ENCODE measurements at regions not wholly inside any gene's neighbourhood (a gene's known extent, or its start where the extent isn't known, plus 50 kb on each side); places are given as distances from the start of the nearest gene placed in this dataset. TPM values are rescaled to one million over a fixed set of nuclear protein-coding genes. Genes with fewer than 3 reads are reported as not detected.

DNA sequence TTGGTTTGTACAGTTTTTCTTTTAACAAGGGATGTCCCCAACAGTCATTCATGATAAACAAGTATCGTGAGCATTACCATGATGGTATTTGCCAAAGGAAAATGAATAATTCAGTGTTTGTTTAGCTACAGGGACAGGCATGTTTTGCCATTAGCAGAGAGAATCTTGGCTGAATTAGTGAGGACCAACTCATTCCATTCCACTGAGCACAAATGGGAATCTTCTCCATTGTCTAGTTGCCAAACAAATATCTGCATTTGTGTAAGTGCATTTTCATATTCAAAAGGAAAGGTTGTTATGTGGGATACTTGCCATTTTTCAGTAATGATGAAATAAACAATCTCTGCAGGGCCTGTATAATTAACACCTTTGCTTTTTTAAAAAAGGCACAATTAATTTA lies 1762.6 kb downstream of the RPA4 start:
- no peak for TF ChIP-seq POLR2A (IDR thresholded peaks at IDR 0.05)
- TF ChIP-seq, protein P1, sequence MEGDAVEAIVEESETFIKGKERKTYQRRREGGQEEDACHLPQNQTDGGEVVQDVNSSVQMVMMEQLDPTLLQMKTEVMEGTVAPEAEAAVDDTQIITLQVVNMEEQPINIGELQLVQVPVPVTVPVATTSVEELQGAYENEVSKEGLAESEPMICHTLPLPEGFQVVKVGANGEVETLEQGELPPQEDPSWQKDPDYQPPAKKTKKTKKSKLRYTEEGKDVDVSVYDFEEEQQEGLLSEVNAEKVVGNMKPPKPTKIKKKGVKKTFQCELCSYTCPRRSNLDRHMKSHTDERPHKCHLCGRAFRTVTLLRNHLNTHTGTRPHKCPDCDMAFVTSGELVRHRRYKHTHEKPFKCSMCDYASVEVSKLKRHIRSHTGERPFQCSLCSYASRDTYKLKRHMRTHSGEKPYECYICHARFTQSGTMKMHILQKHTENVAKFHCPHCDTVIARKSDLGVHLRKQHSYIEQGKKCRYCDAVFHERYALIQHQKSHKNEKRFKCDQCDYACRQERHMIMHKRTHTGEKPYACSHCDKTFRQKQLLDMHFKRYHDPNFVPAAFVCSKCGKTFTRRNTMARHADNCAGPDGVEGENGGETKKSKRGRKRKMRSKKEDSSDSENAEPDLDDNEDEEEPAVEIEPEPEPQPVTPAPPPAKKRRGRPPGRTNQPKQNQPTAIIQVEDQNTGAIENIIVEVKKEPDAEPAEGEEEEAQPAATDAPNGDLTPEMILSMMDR (IDR thresholded peaks at IDR 0.05), result no peak
- DNase-seq (no peak), ATAC-seq (no peak)
- no peaks in the 10 kb centered on the region for H3K4me1 ChIP-seq
- intact Hi-C loops (cut with DNase I), result no loop called here
- no peaks in the 10 kb centered on the region for H3K9me3 ChIP-seq
- no peak overlapping the region for H3K27ac ChIP-seq
- H3K36me3 ChIP-seq (replicated peaks in 1 of 2; ENCODE audit: insufficient read depth in 1 of 2, low read depth in 2 of 2), result no peaks in the 10 kb centered on the region
- H3K4me3 ChIP-seq, result no peak overlapping the region
- H3K27me3 ChIP-seq, result no peaks in the 10 kb centered on the region
- 53 to 62% methylated on average over 1 of the region's 1 CpG for WGBS, 2 donors

DNA sequence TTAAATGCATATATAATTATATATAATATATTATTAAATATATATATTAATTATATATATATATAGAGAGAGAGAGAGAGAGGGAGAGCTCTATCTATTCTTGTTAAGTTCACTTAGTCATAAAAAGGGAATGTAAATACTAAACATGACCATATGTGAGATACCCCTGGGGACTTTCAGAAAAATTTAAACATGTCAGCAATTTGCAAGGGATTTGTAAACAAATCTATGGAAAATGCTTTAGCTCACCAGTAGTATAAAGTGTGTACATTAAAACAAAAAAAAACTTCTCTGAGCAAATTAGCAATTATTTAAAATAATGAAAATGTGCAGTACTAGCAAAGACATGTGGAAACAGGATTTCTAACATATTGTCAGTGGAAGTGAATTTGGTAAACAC lies 1755.5 kb downstream of the PCDH19 start:
- Histone ChIP-seq H3K27me3 (no peaks in the 10 kb centered on the region), H3K4me3 (no peak overlapping the region), H3K36me3 (replicated peaks in 1 of 2; ENCODE audit: insufficient read depth in 1 of 2, low read depth in 2 of 2) (no peaks in the 10 kb centered on the region), H3K9me3 (no peaks in the 10 kb centered on the region), H3K4me1 (no peaks in the 10 kb centered on the region), H3K27ac (no peak overlapping the region)
- intact Hi-C loops (cut with DNase I), result no loop called here
- ATAC-seq (no peak), DNase-seq (no peak)
- TF ChIP-seq, protein P1 (IDR thresholded peaks at IDR 0.05), result no peak

Small RNA genes lying in the stretch of these regions (small RNA-seq; reads per million reads assigned to genes)
- gene AL357312.1, result not detected
